IMR-90 (cell line): ENCODE measurements at regions not wholly inside any gene's neighbourhood (a gene's known extent, or its start where the extent isn't known, plus 50 kb on each side); places are given as distances from the start of the nearest gene placed in this dataset.

ENCODE experiments used
- ATAC-seq: fragments of 200-7000 bp; cut with Tn5 transposase; 2 replicates; pipeline ENCODE4 v1.9.1; 2020; ENCODE audit warnings: low read depth, mild to moderate bottlenecking, moderate library complexity
- BruUV-seq: library from RNA; stranded (reverse); fragments of 400-500 nt; replicated peaks from 2 replicates; lab custom pipeline; 2021; lab: Mats Ljungman, UMichigan
- CTCF ChIA-PET: fragments of 300-600 bp; formaldehyde crosslinking; extraction: SDS; loops from one replicate; lab custom pipeline; 2021; ENCODE audit warnings: antibody characterized with exemption; lab: Yijun Ruan, JAX
- POLR2A ChIA-PET: fragments of 300-600 bp; sonication (Branson Sonifier 250); formaldehyde crosslinking; loops from one replicate; lab custom pipeline; 2022; ENCODE audit warnings: antibody characterized with exemption; ENCODE audit not compliant: unreplicated experiment; lab: Charles Lee
- DNase-seq: peaks from one replicate; pipeline ENCODE4 v3.0.0; 2013
- H2AFZ ChIP-seq: replicated peaks from 2 replicates; pipeline ENCODE3; 2013; ENCODE audit warnings: low read length, mild to moderate bottlenecking; ENCODE audit not compliant: poor library complexity
- H2AK5ac ChIP-seq: 2 replicates; pipeline ENCODE4 v1.6.1; 2013; ENCODE audit warnings: low read depth, low read length, inconsistent platforms
- H2AK9ac ChIP-seq: replicated peaks from 2 replicates; pipeline ENCODE3; 2013; ENCODE audit warnings: mild to moderate bottlenecking, low read depth, low read length, moderate library complexity; ENCODE audit not compliant: poor library complexity
- H2BK120ac ChIP-seq: 2 replicates; pipeline ENCODE4 v1.6.1; 2013; ENCODE audit warnings: low read depth, low read length, inconsistent platforms
- H2BK15ac ChIP-seq: 3 replicates; pipeline ENCODE4 v1.6.1; 2013; ENCODE audit warnings: low read depth, low read length, inconsistent platforms
- H2BK20ac ChIP-seq: 2 replicates; pipeline ENCODE4 v1.6.1; 2013; ENCODE audit warnings: low read depth, mild to moderate bottlenecking, inconsistent platforms, low read length, moderate library complexity
- H2BK5ac ChIP-seq: 2 replicates; pipeline ENCODE4 v1.6.1; 2013; ENCODE audit warnings: mild to moderate bottlenecking, low read depth, low read length, inconsistent platforms; ENCODE audit not compliant: poor library complexity, severe bottlenecking
- H3K14ac ChIP-seq: replicated peaks from 2 replicates; pipeline ENCODE4 v1.6.1; 2013; ENCODE audit warnings: low read depth, low read length, inconsistent platforms
- H3K18ac ChIP-seq: 2 replicates; pipeline ENCODE4 v1.6.1; 2013; ENCODE audit warnings: low read depth, low read length, control low read depth
- H3K23ac ChIP-seq: 2 replicates; pipeline ENCODE4 v1.6.1; 2013; ENCODE audit warnings: low read depth, low read length, inconsistent platforms
- H3K27ac ChIP-seq: 2 replicates; pipeline ENCODE4 v1.5.1; 2013; ENCODE audit warnings: mild to moderate bottlenecking, control low read depth, low read length; ENCODE audit not compliant: insufficient read depth
- H3K27me3 ChIP-seq: 2 replicates; pipeline ENCODE4 v1.6.1; 2013; ENCODE audit warnings: low read length; ENCODE audit not compliant: control insufficient read depth, insufficient read depth
- H3K36me3 ChIP-seq: 2 replicates; pipeline ENCODE4 v1.6.1; 2013; ENCODE audit warnings: low read length, mixed read lengths; ENCODE audit not compliant: control insufficient read depth, insufficient read depth
- H3K4ac ChIP-seq: 2 replicates; pipeline ENCODE4 v1.6.1; 2013; ENCODE audit warnings: low read depth, low read length, inconsistent platforms
- H3K4me1 ChIP-seq: 2 replicates; pipeline ENCODE4 v1.6.1; 2013; ENCODE audit warnings: low read length, mixed read lengths; ENCODE audit not compliant: control insufficient read depth, insufficient read depth
- H3K4me2 ChIP-seq: 2 replicates; pipeline ENCODE4 v1.6.1; 2013; ENCODE audit warnings: low read depth, mild to moderate bottlenecking, control low read depth, low read length, moderate library complexity
- H3K4me3 ChIP-seq: 2 replicates; pipeline ENCODE4 v1.5.1; 2013; ENCODE audit warnings: low read depth, mild to moderate bottlenecking, control low read depth, low read length, moderate library complexity; ENCODE audit not compliant: insufficient read depth
- H3K56ac ChIP-seq: 2 replicates; pipeline ENCODE4 v1.6.1; 2013; ENCODE audit warnings: low read length, inconsistent platforms; ENCODE audit not compliant: insufficient read depth; ENCODE audit errors: extremely low read depth
- H3K79me1 ChIP-seq, 2 experiments: 2 replicates each; pipeline ENCODE4 v1.6.1; 2013; ENCODE audit warnings: low read length in 2 of 2, inconsistent platforms in 1 of 2, low read depth in 1 of 2
- H3K9ac ChIP-seq: 2 replicates; pipeline ENCODE4 v1.6.1; 2013; ENCODE audit warnings: low read depth, low read length, control low read depth
- H3K9me1 ChIP-seq: 2 replicates; pipeline ENCODE4 v1.6.1; 2013; ENCODE audit warnings: low read length, inconsistent platforms; ENCODE audit not compliant: insufficient read depth
- H3K9me3 ChIP-seq: 2 replicates; pipeline ENCODE4 v1.6.1; 2013; ENCODE audit warnings: low read length; ENCODE audit not compliant: control insufficient read depth, insufficient read depth
- H4K20me1 ChIP-seq: 2 replicates; pipeline ENCODE4 v1.6.1; 2013; ENCODE audit warnings: low read length, inconsistent platforms; ENCODE audit not compliant: insufficient read depth
- H4K5ac ChIP-seq: 2 replicates; pipeline ENCODE4 v1.6.1; 2013; ENCODE audit warnings: mild to moderate bottlenecking, low read depth, low read length, control low read depth
- H4K8ac ChIP-seq, 2 experiments: 2 replicates each; pipeline ENCODE4 v1.6.1; 2013; ENCODE audit warnings: low read depth in 2 of 2, low read length in 2 of 2, control low read depth in 1 of 2, inconsistent platforms in 1 of 2
- H4K91ac ChIP-seq: 2 replicates; pipeline ENCODE4 v1.6.1; 2013; ENCODE audit warnings: low read depth, low read length, inconsistent platforms; ENCODE audit not compliant: insufficient read depth
- BHLHE40 ChIP-seq: fragments of 150-350 bp; IDR thresholded peaks from 2 replicates; pipeline ENCODE4 v1.6.1; 2016; ENCODE audit warnings: mild to moderate bottlenecking, low read depth, low read length
- CHD1 ChIP-seq: IDR thresholded peaks from 2 replicates; pipeline ENCODE4 v1.6.1; 2012; ENCODE audit warnings: low read depth, low read length, improper control_type of control experiment
- CTCF ChIP-seq: conservative IDR thresholded peaks from 2 replicates; pipeline ENCODE4 v1.5.1; 2012; ENCODE audit warnings: mild to moderate bottlenecking, low read depth, low read length, improper control_type of control experiment
- ELK1 ChIP-seq: fragments of 150-350 bp; IDR thresholded peaks from 2 replicates; pipeline ENCODE4 v1.6.1; 2016; ENCODE audit warnings: low read depth, mild to moderate bottlenecking, low read length, moderate library complexity, borderline replicate concordance
- FOS ChIP-seq: fragments of 150-350 bp; IDR thresholded peaks from 2 replicates; pipeline ENCODE4 v1.6.1; 2016; ENCODE audit warnings: low read depth, low read length
- MAFK ChIP-seq: IDR thresholded peaks from 2 replicates; pipeline ENCODE4 v1.6.1; 2012; ENCODE audit warnings: low read depth, low read length, improper control_type of control experiment
- MAZ ChIP-seq: IDR thresholded peaks from 2 replicates; pipeline ENCODE4 v1.6.1; 2012; ENCODE audit warnings: low read depth, mild to moderate bottlenecking, low read length, improper control_type of control experiment, moderate library complexity, borderline replicate concordance
- MXI1 ChIP-seq: IDR thresholded peaks from 2 replicates; pipeline ENCODE4 v1.6.1; 2012; ENCODE audit warnings: low read depth, mild to moderate bottlenecking, low read length, moderate library complexity, borderline replicate concordance
- NFE2L2 ChIP-seq: fragments of 150-350 bp; IDR thresholded peaks from 2 replicates; pipeline ENCODE4 v1.6.1; 2016; ENCODE audit warnings: low read depth, mild to moderate bottlenecking, low read length
- RAD21 ChIP-seq: IDR thresholded peaks from 2 replicates; pipeline ENCODE4 v1.6.1; 2012; ENCODE audit warnings: low read length, improper control_type of control experiment
- RCOR1 ChIP-seq: IDR thresholded peaks from 2 replicates; pipeline ENCODE4 v1.6.1; 2012; ENCODE audit warnings: mild to moderate bottlenecking, low read length, improper control_type of control experiment; ENCODE audit not compliant: insufficient replicate concordance
- RFX5 ChIP-seq: IDR thresholded peaks from 2 replicates; pipeline ENCODE4 v1.8.0; 2012; ENCODE audit warnings: low read depth, mild to moderate bottlenecking, low read length, moderate library complexity
- SMC3 ChIP-seq: fragments of 150-350 bp; IDR thresholded peaks from 2 replicates; pipeline ENCODE4 v1.6.1; 2016; ENCODE audit warnings: low read depth, mild to moderate bottlenecking, antibody characterized with exemption, low read length, moderate library complexity
- USF2 ChIP-seq: fragments of 150-350 bp; IDR thresholded peaks from 2 replicates; pipeline ENCODE4 v1.6.1; 2017; ENCODE audit warnings: mild to moderate bottlenecking, antibody characterized with exemption, low read length, low read depth
- WGBS, 2 experiments: methylation state at CpG; one replicate each; pipeline versions ENCODE4 v1.1.5 to v1.1.7; 2013; ENCODE audit warnings: missing lambda C conversion rate in 2 of 2; ENCODE audit not compliant: insufficient read length in 1 of 2; ENCODE audit errors: extremely low coverage in 2 of 2; 5-methylcytosine and 5-hydroxymethylcytosine counted together
- dilution Hi-C: fragments of 300-500 bp; cut with HindIII; formaldehyde crosslinking; loops from one replicate; pipeline ENCODE4 v1.14.3; 2018; ENCODE audit warnings: low sequenced_read_pairs; ENCODE audit not compliant: unreplicated experiment
- in situ Hi-C: fragments of 300-500 bp; cut with MboI; formaldehyde crosslinking; loops from 3 replicates; pipeline ENCODE4 v1.14.3; 2019; ENCODE audit warnings: low sequenced_read_pairs, inconsistent platforms, mixed read lengths
- intact Hi-C: fragments of 100-400 bp; cut with micrococcal nuclease; formaldehyde crosslinking; loops from 2 replicates; pipeline ENCODE4 v1.10.0; 2022

- in situ Hi-C loops, result no loop called here
- no peak overlapping the region for H3K4me3 ChIP-seq
- H3K4me2 ChIP-seq, result no peak overlapping the region
- H4K5ac ChIP-seq, result no peak overlapping the region
- no peak overlapping the region for H3K56ac ChIP-seq
- no peak overlapping the region for H3K18ac ChIP-seq
- H2AK5ac ChIP-seq, result no peak overlapping the region
- WGBS, 2 experiments, result 33% methylated on average over 2 of the region's 5 CpGs; no CpG with 5 or more reads in 1 of the 2 experiments
- DNase-seq (no peak), ATAC-seq (no peak)
- H3K27me3 ChIP-seq, result no peaks in the 10 kb centered on the region
- H4K91ac ChIP-seq, result no peak overlapping the region
- no peak overlapping the region for H3K4ac ChIP-seq
- H2AK9ac ChIP-seq, result no peak overlapping the region
- no peak overlapping the region for H3K14ac ChIP-seq
- H2BK120ac ChIP-seq, result no peak overlapping the region
- H3K23ac ChIP-seq, result no peak overlapping the region
- H3K9me1 ChIP-seq, result no peaks in the 10 kb centered on the region
- H4K8ac ChIP-seq, result no peak overlapping the region
- BruUV-seq, result no TSS peak
- dilution Hi-C loops, result no loop called here
- no peak overlapping the region for H2BK15ac ChIP-seq
- no peak overlapping the region for H2BK20ac ChIP-seq
- H4K20me1 ChIP-seq, result no peaks in the 10 kb centered on the region
- intact Hi-C loops, result no loop called here
- H3K27ac ChIP-seq, result no peak overlapping the region
- no peak overlapping the region for H3K9ac ChIP-seq
- no peaks in the 10 kb centered on the region for H3K9me3 ChIP-seq
- ChIA-PET POLR2A (no interaction called here), CTCF (no interaction called here)
- H2BK5ac ChIP-seq, result no peak overlapping the region
- TF ChIP-seq MAFK, result no peak
- no peak for TF ChIP-seq RFX5
- no peak for TF ChIP-seq RAD21
- no peak for TF ChIP-seq ELK1
- no peak for TF ChIP-seq NFE2L2
- no peak for TF ChIP-seq CTCF
- no peak for TF ChIP-seq SMC3
- no peak for TF ChIP-seq FOS
- TF ChIP-seq MAZ, result no peak
- TF ChIP-seq USF2, result no peak
- TF ChIP-seq MXI1, result no peak
- no peak for TF ChIP-seq BHLHE40
- no peak for TF ChIP-seq RCOR1
- no peak for TF ChIP-seq CHD1
- H2AFZ ChIP-seq, result no peak overlapping the region
- no peaks in the 10 kb centered on the region for H3K4me1 ChIP-seq
- no peaks in the 10 kb centered on the region for H3K79me1 ChIP-seq
- H3K36me3 ChIP-seq, result no peaks in the 10 kb centered on the region
Observed at GRCh38 chr2:118246726-118247125, 158.5 kb downstream of the INSIG2 start.
